ENCODE measurements at regions not wholly inside any gene's neighbourhood (a gene's known extent, or its start where the extent isn't known, plus 50 kb on each side); places are given as distances from the start of the nearest gene placed in this dataset.
A peak's percentile ranks its signal among the peaks of the same experiment; 100 is the strongest.
"Not testable (repeated sequence)": the region's sequence is repeated elsewhere in the genome, so short reads cannot be mapped to it uniquely, and the experiment has no call there.

DNA sequence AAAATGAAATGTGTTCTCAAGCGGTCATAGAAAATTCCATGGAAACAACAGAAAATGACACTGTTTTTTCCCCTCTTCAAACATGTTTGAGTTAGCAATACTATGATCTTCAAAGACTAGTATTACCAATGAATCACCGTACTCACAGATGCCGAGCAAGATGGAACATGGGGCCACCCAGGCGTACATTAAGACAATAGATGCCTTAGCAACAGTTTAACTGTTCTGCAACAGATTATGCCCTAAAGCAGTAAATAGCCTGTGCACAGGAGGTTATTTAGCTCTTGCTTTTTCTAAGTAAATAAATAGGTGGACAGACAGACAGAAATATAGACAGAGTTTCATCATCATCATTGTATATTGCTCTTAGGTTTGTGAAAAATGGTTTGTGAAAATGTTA, 284.0 kb upstream of the DEFB112 start:
- no peak for DNase-seq (ENCODE audit: low read depth)

DNA sequence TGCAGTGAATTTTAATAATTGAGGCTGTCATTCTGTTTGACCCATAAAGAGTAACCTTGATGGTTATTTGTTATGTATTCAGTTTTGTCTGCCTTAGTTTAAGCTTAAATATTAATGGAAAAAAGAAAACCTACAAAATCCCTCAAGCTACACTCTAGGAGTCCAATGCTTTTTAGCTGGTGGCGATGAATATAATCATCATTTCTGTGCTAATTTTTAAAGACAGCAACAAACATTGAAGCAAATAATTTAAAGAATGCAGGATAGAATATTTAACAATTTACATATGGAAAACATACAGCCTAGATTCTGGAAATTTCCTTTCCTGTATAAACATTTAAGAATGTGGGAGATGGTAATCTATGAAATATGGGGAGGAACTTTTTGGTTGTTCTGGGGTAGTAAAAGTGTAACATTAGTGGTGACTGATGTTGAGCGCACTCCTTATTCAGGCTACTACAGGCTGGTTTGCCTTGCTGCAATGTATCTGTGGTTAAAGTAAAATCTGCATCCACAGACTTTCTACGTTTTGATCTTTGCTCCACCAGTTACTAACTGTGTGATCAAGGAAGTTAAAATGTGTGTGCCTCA, 287.9 kb upstream of the DEFB112 start:
- DNase-seq (ENCODE audit: low read depth): no peak

- no peak for DNase-seq (ENCODE audit: low read depth)
Measured at GRCh38 chr6:50353603-50354002, 303.9 kb upstream of the DEFB112 start.

GRCh38 chr6:50358113-50358512, 308.4 kb upstream of the DEFB112 start:
- no peak for DNase-seq (ENCODE audit: low read depth)

DNA sequence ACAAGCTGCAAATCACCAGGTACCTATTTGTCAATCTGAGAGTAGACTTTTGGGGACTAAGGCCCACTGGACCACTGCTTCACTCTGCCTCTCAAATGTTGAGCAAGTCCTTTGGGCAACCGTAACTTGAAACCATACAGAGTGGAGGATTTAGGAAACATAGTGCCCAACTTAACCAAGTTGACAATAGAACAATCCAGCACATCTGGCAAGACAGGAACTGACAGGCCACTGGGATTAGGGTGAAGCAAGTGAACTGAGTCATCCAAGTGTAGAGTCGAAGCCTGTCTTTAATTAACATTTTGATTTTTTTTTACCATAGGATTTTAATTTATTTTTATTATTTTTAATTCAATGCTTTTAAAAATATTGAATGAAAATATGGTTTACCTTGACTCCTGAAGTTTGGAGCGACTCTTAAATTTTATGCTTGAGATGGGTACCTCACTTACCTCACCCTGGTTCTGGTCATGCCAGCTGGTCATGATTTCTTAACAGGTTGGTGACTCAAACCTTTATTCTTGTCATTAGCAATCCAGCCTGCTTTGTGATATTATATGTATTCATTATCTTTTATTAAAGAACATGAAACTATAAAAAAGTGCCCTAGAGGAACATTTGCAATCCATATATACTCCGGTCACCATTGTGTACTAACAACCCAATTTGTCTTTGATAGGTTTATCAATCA, 312.1 kb upstream of the DEFB112 start:
- no peak for DNase-seq (ENCODE audit: low read depth)

GRCh38 chr6:50362706-50363105, 313.0 kb upstream of the DEFB112 start:
- DNase-seq (ENCODE audit: low read depth): no peak

GRCh38 chr6:50369996-50370395, 320.3 kb upstream of the DEFB112 start:
- no peak for DNase-seq (ENCODE audit: low read depth)

GRCh38 chr6:50380406-50381098, 330.8 kb upstream of the DEFB112 start:
- no peak for DNase-seq (ENCODE audit: low read depth)

GRCh38 chr6:50381099-50381415, 331.3 kb upstream of the DEFB112 start:
- DNase-seq (ENCODE audit: low read depth): no peak

GRCh38 chr6:50390416-50390815, 322.9 kb upstream of the TFAP2D start:
- peak; percentile 18 for DNase-seq (ENCODE audit: low read depth)

GRCh38 chr6:50394139-50394538, 319.2 kb upstream of the TFAP2D start:
- DNase-seq (ENCODE audit: low read depth): not testable (repeated sequence)

GRCh38 chr6:50404643-50405042, 308.7 kb upstream of the TFAP2D start:
- no peak for DNase-seq (ENCODE audit: low read depth)

GRCh38 chr6:50410579-50410978, 302.7 kb upstream of the TFAP2D start:
- DNase-seq (ENCODE audit: low read depth): no peak

DNA sequence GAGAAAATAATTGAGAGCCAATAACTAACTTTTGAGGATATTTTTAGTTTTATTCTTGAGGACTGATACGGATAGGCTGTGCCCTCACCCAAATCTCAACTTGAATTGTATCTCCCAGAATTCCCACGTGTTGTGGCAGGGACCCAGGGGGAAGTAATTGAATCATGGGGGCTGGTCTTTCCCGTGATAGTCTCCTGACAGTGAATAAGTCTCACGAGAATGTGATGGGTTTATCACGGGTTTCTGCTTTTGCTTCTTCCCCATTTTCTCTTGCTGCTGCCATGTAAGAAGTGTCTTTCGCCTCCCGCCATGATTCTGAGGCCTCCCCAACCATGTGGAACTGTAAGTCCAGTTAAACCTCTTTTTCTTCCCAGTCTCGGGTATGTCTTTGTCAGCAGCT, 292.3 kb upstream of the TFAP2D start:
- not testable (repeated sequence) for DNase-seq (ENCODE audit: low read depth)

GRCh38 chr6:50427267-50427666, 286.1 kb upstream of the TFAP2D start:
- no peak for DNase-seq (ENCODE audit: low read depth)

- DNase-seq (ENCODE audit: low read depth): no peak
Measured at GRCh38 chr6:50437901-50438300, 275.4 kb upstream of the TFAP2D start.

- no peak for DNase-seq (ENCODE audit: low read depth)
Measured at GRCh38 chr6:50442531-50443040, 270.7 kb upstream of the TFAP2D start.

DNA sequence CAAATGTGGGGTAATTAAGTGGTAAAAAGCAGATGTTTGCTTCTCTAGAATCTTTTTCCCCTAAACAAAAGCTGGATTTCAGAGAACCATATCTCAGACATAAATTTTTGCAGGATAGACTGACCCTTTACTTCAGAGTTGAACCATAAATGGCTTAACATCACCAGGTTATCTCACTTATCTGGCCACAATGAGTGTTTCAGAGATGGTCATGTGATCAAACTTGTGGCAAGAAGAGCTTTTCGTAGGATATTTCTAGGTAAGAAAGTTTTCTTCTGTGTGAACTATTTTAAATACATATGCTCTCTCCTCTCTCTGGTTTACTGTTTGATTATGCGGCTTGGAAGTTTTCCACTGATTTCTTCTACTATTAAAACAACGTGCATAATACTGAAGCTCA, 270.2 kb upstream of the TFAP2D start:
- no peak for DNase-seq (ENCODE audit: low read depth)

- DNase-seq (ENCODE audit: low read depth): no peak
Measured at GRCh38 chr6:50449128-50449527, 264.2 kb upstream of the TFAP2D start.

DNA sequence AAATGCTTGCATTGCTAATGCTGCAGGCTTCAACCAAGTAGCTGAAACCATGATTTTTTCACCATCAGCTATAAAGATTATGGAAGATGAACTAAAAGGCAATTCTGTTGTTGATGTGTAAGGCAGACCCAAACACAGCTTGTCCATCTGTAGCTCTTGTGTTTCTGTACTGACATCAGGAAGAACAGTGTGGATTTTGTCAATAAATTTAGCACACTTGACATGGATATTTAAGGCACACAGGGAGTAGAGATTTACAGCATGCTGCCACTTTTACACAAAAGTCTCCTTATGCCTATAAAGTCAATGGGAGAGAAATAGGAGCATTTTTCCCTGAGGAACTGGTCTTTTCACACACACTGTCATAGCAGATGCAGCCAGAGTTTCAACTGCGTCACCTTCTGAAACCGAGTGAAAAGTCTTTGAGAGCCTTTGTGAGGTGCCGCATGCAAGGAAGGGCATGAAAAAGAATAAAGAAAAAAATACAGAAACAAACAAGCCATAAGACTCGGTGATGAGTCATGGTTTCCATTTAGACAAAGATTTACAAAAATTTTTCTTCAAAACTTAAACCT, 261.4 kb upstream of the TFAP2D start:
- no peak for DNase-seq (ENCODE audit: low read depth)

DNA sequence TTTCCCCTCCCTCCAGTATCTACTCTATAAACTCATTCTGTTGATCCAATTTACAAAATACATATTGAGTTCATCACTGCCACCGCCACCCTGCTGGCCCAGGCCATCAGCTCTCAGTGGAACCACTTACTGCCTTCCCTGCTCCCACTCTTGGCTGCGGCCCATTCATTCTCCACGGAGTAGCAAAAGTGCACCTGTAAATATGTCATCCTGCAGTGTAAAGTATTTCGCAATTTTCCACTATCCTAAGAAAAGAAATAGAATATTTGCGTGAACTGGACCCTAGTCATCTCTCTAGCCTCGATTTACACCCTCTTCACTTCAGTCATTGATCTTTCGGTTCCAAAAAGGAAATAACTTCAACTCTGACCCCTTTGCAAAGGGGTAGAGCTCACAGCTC, 258.3 kb upstream of the TFAP2D start:
- no peak for DNase-seq (ENCODE audit: low read depth)

- no peak for DNase-seq (ENCODE audit: low read depth)
Measured at GRCh38 chr6:50457351-50457750, 256.0 kb upstream of the TFAP2D start.

DNA sequence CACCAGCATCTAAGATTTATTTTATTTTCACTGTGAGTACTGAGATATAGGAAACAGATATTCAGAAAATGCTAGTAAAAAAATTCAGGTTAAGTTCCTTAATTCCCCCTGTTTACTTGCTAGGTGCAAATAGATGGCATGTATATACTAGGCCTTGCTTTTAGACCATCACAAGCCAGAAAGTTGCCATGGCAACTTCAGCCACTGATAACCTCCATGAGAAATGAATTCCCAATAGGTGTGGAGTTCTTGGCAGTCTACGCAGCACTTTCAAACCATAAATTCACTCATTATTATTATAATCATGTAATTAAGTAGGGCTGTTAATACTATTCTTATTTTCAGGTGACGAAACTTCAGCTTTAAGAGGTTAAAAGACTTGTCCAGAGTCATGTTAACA, 251.6 kb upstream of the TFAP2D start:
- DNase-seq (ENCODE audit: low read depth): no peak

Measured in RPMI7951 (cell line).